ENCODE measurements at regions not wholly inside any gene's neighbourhood (a gene's known extent, or its start where the extent isn't known, plus 50 kb on each side); places are given as distances from the start of the nearest gene placed in this dataset.
"Not testable (repeated sequence)": the region's sequence is repeated elsewhere in the genome, so short reads cannot be mapped to it uniquely, and the experiment has no call there.

- DNase-seq (ENCODE audit: low spot score), result not testable (repeated sequence)
These were observed 113.1 kb upstream of the CCZ1B start for GRCh38 chr7:6939126-6939525.

GRCh38 chr7:6939896-6940295, 113.8 kb upstream of the CCZ1B start:
- not testable (repeated sequence) for DNase-seq (ENCODE audit: low spot score)

GRCh38 chr7:6946873-6947272, 120.8 kb upstream of the CCZ1B start:
- not testable (repeated sequence) for DNase-seq (ENCODE audit: low spot score)

- not testable (repeated sequence) for DNase-seq (ENCODE audit: low spot score)
These were observed 124.2 kb upstream of the CCZ1B start for GRCh38 chr7:6950231-6950630.

GRCh38 chr7:6951553-6951952, 125.5 kb upstream of the CCZ1B start:
- not testable (repeated sequence) for DNase-seq (ENCODE audit: low spot score)

GRCh38 chr7:6953138-6953797, 127.2 kb upstream of the CCZ1B start:
- DNase-seq (ENCODE audit: low spot score), result not testable (repeated sequence)

- DNase-seq (ENCODE audit: low spot score), result not testable (repeated sequence)
These were observed 127.7 kb upstream of the CCZ1B start for GRCh38 chr7:6953798-6954181.

- not testable (repeated sequence) for DNase-seq (ENCODE audit: low spot score)
These were observed 129.3 kb upstream of the CCZ1B start for GRCh38 chr7:6955385-6955784.

- DNase-seq (ENCODE audit: low spot score), result not testable (repeated sequence)
These were observed 130.0 kb upstream of the CCZ1B start for GRCh38 chr7:6955990-6956566.

GRCh38 chr7:6958371-6958770, 132.3 kb upstream of the CCZ1B start:
- not testable (repeated sequence) for DNase-seq (ENCODE audit: low spot score)

GRCh38 chr7:6959942-6960341, 133.9 kb upstream of the CCZ1B start:
- DNase-seq (ENCODE audit: low spot score), result not testable (repeated sequence)

GRCh38 chr7:6962871-6963270, 136.8 kb upstream of the CCZ1B start:
- DNase-seq (ENCODE audit: low spot score), result not testable (repeated sequence)

GRCh38 chr7:6965051-6965450, 139.0 kb upstream of the CCZ1B start:
- not testable (repeated sequence) for DNase-seq (ENCODE audit: low spot score)

- not testable (repeated sequence) for DNase-seq (ENCODE audit: low spot score)
These were observed 144.1 kb upstream of the CCZ1B start for GRCh38 chr7:6970180-6970579.

- DNase-seq (ENCODE audit: low spot score), result not testable (repeated sequence)
These were observed 148.8 kb upstream of the CCZ1B start for GRCh38 chr7:6974876-6975275.

GRCh38 chr7:6975346-6975745, 149.3 kb upstream of the CCZ1B start:
- not testable (repeated sequence) for DNase-seq (ENCODE audit: low spot score)

- DNase-seq (ENCODE audit: low spot score), result not testable (repeated sequence)
These were observed 151.3 kb upstream of the CCZ1B start for GRCh38 chr7:6977368-6977767.

GRCh38 chr7:6978326-6978725, 152.3 kb upstream of the CCZ1B start:
- DNase-seq (ENCODE audit: low spot score), result not testable (repeated sequence)

GRCh38 chr7:6979456-6979855, 153.4 kb upstream of the CCZ1B start:
- DNase-seq (ENCODE audit: low spot score), result not testable (repeated sequence)

GRCh38 chr7:6982375-6982774, 156.3 kb upstream of the CCZ1B start:
- DNase-seq (ENCODE audit: low spot score), result not testable (repeated sequence)

GRCh38 chr7:6986892-6987291, 160.8 kb upstream of the CCZ1B start:
- DNase-seq (ENCODE audit: low spot score), result not testable (repeated sequence)

- DNase-seq (ENCODE audit: low spot score), result not testable (repeated sequence)
These were observed 162.5 kb upstream of the CCZ1B start for GRCh38 chr7:6988608-6989007.

- DNase-seq (ENCODE audit: low spot score), result not testable (repeated sequence)
These were observed 163.9 kb upstream of the CCZ1B start for GRCh38 chr7:6989968-6990367.

Measured in putamen (tissue), 1 donor.